ENCODE measurements at regions not wholly inside any gene's neighbourhood (a gene's known extent, or its start where the extent isn't known, plus 50 kb on each side); places are given as distances from the start of the nearest gene placed in this dataset.

DNA sequence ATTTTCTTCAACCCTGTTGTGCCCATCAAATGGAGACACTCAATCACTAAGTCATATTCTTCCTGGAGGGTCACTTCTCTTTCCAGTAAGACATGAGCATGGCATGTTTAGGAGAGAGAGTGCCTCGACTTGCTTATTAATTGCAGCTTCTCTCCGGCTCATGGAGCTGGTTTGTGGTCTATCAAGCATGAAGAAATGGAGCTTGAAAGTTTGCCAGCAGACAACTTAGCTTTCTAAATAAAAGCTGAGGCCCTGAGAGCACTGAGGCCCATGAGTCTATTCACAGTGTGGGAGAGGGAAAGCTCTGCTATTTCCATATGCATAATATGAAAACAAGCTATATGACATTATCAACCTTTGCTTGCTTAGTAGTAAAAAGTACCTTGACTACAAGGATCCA is 378.5 kb downstream of the FGF9 start:
- no peak overlapping the region for H3K27ac ChIP-seq (ENCODE audit: low read depth, low read length)
- no TSS peak for BruUV-seq (replicated peaks)

DNA sequence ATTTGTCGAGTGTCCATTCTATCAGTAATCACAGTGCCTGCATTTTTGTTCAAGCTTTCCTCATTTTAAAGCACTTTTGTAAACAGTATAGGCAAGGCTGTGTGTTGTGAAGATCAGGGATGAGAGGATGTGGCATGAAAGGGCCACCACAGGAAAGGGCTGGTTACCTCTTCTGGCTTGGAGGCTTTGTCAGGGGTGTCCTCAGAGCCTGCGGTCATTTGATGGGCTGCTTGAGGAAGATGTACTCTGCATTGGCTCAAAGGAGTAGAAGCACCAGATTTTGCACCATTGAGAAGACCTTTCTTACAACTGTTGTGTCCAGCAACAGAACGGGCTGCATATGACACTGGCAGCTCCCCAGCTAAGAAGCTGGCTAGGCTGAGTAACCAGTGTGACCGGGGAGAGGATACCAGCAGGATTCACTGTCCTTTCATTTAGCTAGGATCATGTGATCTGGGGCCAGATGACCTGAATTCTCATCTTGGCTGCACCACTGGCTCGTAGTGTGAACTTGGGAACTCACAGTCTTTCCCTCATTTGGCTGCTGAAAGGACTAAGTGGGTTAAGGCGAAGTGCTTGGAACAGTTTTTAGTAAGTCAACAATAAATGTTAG is 380.2 kb downstream of the FGF9 start:
- RAD21 ChIA-PET (ENCODE audit: low non-redundant PET in 1 of 2, low total read pairs in 2 of 2, uncharacterized antibody in 2 of 2, unreplicated experiment in 2 of 2), result no interaction called here
- H3K4me3 ChIP-seq (replicated peaks in 1 of 2; ENCODE audit: low read depth in 1 of 2, low read length in 2 of 2), result no peak overlapping the region
- peaks cover 0 to 15% of the 10 kb centered on the region in 2 experiments; a peak in 2 of 4 replicates for H3K4me1 ChIP-seq (ENCODE audit: control insufficient read depth in 1 of 2, insufficient read depth in 2 of 2, low read length in 2 of 2)
- intact Hi-C loops (cut with micrococcal nuclease), result no loop called here
- no peak overlapping the region for H3K4me2 ChIP-seq (ENCODE audit: low read length)
- DNase-seq (ENCODE audit: low read depth, low spot score) (no peak), ATAC-seq (no peak)
- no peaks in the 10 kb centered on the region for H3K36me3 ChIP-seq (ENCODE audit: control insufficient read depth in 1 of 2, insufficient read depth in 2 of 2, low read length in 2 of 2)
- H2AFZ ChIP-seq (ENCODE audit: low read depth, low read length, poor library complexity, severe bottlenecking), result no peak overlapping the region
- BruUV-seq (replicated peaks), result no TSS peak
- no peak overlapping the region for H3K27ac ChIP-seq (ENCODE audit: low read depth, low read length)
- no peaks in the 10 kb centered on the region for H3K27me3 ChIP-seq (ENCODE audit: insufficient read depth, low read length)
- CTCF ChIA-PET, result no interaction called here
- H3K9ac ChIP-seq (ENCODE audit: low read length), result no peak overlapping the region
- no peaks in the 10 kb centered on the region for H3K79me2 ChIP-seq (ENCODE audit: insufficient read depth, low read length)
- no peak for TF ChIP-seq SIN3A (IDR thresholded peaks at IDR 0.05; ENCODE audit: low read depth)
- no peak for TF ChIP-seq YY1 (IDR thresholded peaks at IDR 0.05; ENCODE audit: extremely low read depth, insufficient replicate concordance, low read depth, low read length)
- no peak for TF ChIP-seq CBX3 (IDR thresholded peaks at IDR 0.05; ENCODE audit: low read depth)
- TF ChIP-seq ZBTB33 (IDR thresholded peaks at IDR 0.05; ENCODE audit: extremely low read depth, insufficient replicate concordance, low read length), result no peak
- no peak for TF ChIP-seq ZNF274 (IDR thresholded peaks at IDR 0.05; ENCODE audit: low read depth, low read length)
- TF ChIP-seq CEBPB (IDR thresholded peaks at IDR 0.05; ENCODE audit: low read depth), result no peak
- TF ChIP-seq POLR2AphosphoS5 (IDR thresholded peaks at IDR 0.05; ENCODE audit: low read depth, low read length), result no peak
- TF ChIP-seq, protein P1, sequence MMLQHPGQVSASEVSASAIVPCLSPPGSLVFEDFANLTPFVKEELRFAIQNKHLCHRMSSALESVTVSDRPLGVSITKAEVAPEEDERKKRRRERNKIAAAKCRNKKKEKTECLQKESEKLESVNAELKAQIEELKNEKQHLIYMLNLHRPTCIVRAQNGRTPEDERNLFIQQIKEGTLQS (IDR thresholded peaks at IDR 0.05), result no peak
- TF ChIP-seq TCF7L2 (IDR thresholded peaks at IDR 0.05; ENCODE audit: borderline replicate concordance, extremely low read depth, insufficient read depth, insufficient read length), result no peak
- TF ChIP-seq POLR2A (IDR thresholded peaks at IDR 0.05; ENCODE audit: borderline replicate concordance, extremely low read depth, insufficient read depth, insufficient read length), result no peak
- TF ChIP-seq SRF (IDR thresholded peaks at IDR 0.05; ENCODE audit: low read depth), result no peak
- no peak for TF ChIP-seq EZH2phosphoT487 (IDR thresholded peaks at IDR 0.05; ENCODE audit: borderline replicate concordance)
- no peaks in the 10 kb centered on the region for H4K20me1 ChIP-seq (ENCODE audit: insufficient read depth)
- H3K9me2 ChIP-seq (ENCODE audit: insufficient read depth), result no peaks in the 10 kb centered on the region
- POLR2A ChIA-PET, result no interaction called here
- H3K9me3 ChIP-seq (ENCODE audit: control insufficient read depth in 1 of 2, insufficient read depth in 1 of 2, low read depth in 1 of 2, low read length in 2 of 2), result no peaks in the 10 kb centered on the region

More for the DNA sequence above, 378.5 kb downstream of the FGF9 start:
- Histone ChIP-seq H3K4me1 (ENCODE audit: control insufficient read depth in 1 of 2, insufficient read depth in 2 of 2, low read length in 2 of 2) (peaks cover 0 to 15% of the 10 kb centered on the region in 2 experiments; a peak in 2 of 4 replicates), H3K9me3 (ENCODE audit: control insufficient read depth in 1 of 2, insufficient read depth in 1 of 2, low read depth in 1 of 2, low read length in 2 of 2) (no peaks in the 10 kb centered on the region), H3K9ac (ENCODE audit: low read length) (no peak overlapping the region), H3K4me3 (replicated peaks in 1 of 2; ENCODE audit: low read depth in 1 of 2, low read length in 2 of 2) (no peak overlapping the region), H3K79me2 (ENCODE audit: insufficient read depth, low read length) (no peaks in the 10 kb centered on the region), H2AFZ (ENCODE audit: low read depth, low read length, poor library complexity, severe bottlenecking) (no peak overlapping the region), H3K36me3 (ENCODE audit: control insufficient read depth in 1 of 2, insufficient read depth in 2 of 2, low read length in 2 of 2) (no peaks in the 10 kb centered on the region), H3K9me2 (ENCODE audit: insufficient read depth) (no peaks in the 10 kb centered on the region), H3K27me3 (ENCODE audit: insufficient read depth, low read length) (no peaks in the 10 kb centered on the region), H4K20me1 (ENCODE audit: insufficient read depth) (no peaks in the 10 kb centered on the region), H3K4me2 (ENCODE audit: low read length) (no peak overlapping the region)
- DNase-seq (ENCODE audit: low read depth, low spot score) (no peak), ATAC-seq (no peak)
- ChIA-PET CTCF (no interaction called here), POLR2A (no interaction called here), RAD21 (ENCODE audit: low non-redundant PET in 1 of 2, low total read pairs in 2 of 2, uncharacterized antibody in 2 of 2, unreplicated experiment in 2 of 2) (no interaction called here)
- intact Hi-C loops (cut with micrococcal nuclease), result no loop called here
- no peak for TF ChIP-seq JUND (IDR thresholded peaks at IDR 0.05)
- TF ChIP-seq POLR2AphosphoS5 (IDR thresholded peaks at IDR 0.05; ENCODE audit: low read depth, low read length), result no peak
- no peak for TF ChIP-seq YY1 (IDR thresholded peaks at IDR 0.05; ENCODE audit: extremely low read depth, insufficient replicate concordance, low read depth, low read length)

Measured in HCT116 (cell line).